GM18517 (cell line): ENCODE measurements at regions not wholly inside any gene's neighbourhood (a gene's known extent, or its start where the extent isn't known, plus 50 kb on each side); places are given as distances from the start of the nearest gene placed in this dataset.
A peak's percentile ranks its signal among the peaks of the same experiment; 100 is the strongest.

ENCODE experiments used
- ATAC-seq: cut with Tn5 transposase; IDR thresholded peaks from one replicate; pipeline ENCODE4 v1.9.1; 2021; ENCODE audit warnings: mild to moderate bottlenecking, moderate library complexity; ENCODE audit not compliant: unreplicated experiment

DNA sequence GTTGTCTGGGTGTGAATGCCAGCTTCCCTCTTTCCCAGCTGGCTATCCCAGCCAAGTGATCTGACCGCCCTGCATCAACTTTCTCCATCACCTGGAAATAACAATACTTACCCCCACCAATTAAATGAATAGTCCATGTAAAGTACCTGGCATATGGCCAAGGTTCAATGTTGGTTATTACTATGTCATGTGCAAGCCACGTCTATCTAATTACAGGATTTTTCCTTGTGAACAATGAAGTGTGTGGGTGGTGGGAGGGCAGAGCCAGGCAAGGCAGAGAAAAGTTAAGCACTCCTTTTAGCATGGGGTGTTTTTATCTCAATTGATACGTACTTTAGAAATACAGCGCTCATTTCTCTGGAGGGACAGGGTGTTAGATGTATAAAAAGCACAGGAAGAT, 121.1 kb downstream of the NHLRC3 start:
- ATAC-seq, result no peak

DNA sequence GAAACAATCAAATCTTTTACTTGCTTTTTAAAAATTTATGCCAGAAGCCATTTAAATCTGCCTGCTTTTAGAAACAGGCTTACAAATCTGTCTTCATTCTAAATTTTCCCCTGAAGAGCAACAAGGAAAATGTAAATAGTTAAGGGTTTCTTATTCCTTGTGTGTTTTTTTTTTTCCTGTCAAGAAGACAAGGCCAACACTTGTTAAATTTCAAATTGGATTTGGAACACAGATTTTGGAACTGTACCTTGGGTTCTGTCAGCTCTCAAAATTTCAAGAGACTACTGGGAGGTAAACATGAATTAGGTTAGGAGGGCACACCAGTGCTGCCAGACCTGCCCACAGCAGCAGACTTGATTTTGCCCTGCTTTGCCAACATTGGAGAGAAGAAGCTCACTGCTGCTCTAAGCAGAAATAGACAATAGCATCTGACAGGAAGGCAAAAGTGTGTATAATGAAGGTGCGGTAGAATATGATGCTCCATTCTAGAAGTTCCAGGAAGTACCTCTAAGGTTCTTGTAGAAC, 121.7 kb downstream of the NHLRC3 start:
- no peak for ATAC-seq

DNA sequence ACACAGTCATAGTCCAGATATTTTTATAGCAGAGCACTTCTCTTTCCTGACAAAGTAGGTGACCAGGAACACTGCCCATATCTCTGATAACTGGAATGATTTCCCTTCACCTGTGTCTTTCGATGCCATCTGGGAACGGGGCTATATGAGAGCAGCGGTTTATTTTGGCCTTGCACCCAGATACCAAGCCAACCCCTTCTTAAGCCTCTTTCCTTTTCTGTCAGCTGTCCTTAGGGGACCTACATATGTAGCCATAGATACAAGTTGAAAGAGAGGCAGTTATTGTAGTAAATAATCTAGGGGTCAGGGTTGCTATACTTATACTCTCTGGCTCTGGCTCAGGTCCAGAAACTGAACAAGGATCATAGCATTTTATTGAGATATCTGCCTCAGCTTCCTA, 128.8 kb downstream of the NHLRC3 start:
- no peak for ATAC-seq

DNA sequence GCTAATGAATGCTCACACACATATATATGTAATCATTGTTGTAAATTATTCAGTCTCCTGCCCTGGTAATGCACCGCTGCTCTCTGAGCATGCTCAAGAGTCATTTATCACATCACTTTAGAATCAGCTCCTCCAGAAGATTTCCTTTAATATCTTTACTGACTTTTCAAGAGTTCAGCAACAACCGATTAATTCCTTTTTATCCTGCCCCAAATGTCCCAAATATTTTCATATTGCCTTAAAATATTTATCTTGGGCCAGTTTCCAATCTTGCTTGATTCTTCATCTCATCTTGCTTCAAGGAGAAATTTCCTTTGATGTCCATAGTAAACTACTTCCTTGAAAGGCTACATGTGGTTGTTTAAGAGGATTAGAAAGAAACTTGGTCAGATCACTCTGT, 132.5 kb downstream of the NHLRC3 start:
- ATAC-seq, result no peak

DNA sequence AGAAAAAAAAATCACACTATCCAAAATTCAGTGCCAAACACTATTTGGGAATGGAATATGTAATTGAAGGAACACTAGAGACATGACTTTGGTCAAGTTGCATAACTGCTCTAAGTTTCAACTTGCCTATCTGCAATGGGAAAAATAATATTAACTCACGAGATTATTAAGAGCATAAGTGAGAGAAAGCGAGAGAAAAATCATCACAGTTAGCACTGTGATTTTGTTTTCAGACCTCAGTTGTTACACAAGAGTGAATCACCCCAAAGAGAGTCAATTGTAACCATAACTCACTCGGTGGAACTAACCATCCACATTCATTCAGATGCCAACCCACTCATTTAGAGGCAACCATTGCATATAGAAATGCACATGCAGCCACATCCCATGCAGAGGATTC, 147.1 kb downstream of the NHLRC3 start:
- no peak for ATAC-seq

DNA sequence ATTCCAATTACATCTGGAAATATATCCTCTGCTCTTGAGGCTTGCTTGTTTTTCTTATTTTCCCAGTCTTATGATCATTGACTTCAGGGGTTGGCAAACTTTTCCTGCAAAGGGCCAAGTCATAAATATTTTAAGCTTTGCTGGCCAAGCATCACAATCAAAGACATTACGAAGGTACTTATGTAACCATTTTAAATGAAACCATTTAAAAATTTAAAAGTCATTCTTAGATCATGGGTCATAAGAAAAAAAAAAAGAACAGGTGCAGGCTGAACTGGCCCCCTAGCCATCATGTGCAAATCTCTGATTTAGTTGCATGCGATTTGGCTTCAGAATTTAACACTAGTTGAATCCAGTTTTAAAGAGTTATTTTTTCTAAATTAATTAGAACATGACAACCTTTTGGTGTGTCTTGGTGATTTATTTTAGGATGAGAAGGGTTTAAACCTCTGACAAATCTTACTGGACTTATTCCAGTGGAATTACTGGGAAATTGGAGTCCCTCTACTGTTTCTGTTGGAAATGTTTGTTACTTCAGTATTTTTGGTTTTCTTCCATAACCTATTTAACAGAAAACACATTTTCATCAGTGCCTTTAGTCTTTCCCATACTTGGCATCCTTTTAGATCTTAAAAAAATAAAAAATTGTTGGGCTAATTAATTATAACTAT, 148.1 kb downstream of the NHLRC3 start:
- ATAC-seq, result no peak

DNA sequence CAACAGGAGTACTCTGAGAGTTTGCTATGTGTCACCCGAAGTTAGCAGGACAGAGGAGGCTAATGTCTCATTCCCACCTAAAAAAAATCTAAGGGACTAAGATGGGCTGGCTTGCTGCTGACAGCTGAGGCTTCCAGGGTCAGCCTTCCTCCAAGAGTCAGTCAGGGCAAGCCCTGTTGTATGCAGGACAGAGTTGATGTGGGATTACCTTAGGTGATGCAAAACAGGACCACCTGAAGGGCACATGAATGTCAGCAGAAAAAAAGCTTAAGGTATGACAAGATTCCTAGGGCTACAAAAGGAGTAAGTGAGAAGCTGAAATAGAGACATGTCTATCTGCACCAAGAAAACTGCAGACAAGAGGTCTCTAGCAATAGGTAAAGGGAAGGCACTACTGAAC, 151.5 kb downstream of the NHLRC3 start:
- no peak for ATAC-seq

DNA sequence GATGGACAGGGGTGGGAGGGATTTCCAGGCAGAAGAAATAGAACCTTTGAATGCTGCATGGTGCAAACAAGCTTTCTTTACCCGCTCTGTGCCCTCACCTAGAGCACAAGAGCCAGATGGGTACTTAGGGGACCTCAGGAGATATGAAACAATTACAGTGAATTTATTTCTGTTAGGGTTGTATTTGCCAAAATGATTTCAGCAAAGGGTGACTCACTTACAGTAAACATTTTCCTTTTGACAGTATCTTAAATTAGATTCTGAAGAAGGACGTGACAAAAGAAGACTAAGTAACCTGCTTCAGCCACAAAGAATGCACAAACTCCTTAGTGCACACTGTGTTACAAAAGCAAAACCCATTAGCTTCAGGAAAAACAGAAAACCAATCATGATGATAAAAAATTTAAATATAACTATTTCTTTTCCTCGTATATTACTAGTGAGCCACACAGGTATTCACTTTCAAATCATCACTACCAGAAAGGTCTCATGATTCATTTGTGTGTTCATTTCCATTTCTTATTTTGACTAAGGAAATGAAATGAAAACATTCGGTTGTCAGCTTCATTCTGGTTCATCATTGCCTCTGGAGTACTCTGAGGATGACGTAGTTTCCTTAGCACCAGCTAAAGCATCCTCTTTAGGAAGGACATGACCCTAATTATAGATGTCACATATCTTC, 158.8 kb downstream of the NHLRC3 start:
- ATAC-seq, result peak; percentile 59

DNA sequence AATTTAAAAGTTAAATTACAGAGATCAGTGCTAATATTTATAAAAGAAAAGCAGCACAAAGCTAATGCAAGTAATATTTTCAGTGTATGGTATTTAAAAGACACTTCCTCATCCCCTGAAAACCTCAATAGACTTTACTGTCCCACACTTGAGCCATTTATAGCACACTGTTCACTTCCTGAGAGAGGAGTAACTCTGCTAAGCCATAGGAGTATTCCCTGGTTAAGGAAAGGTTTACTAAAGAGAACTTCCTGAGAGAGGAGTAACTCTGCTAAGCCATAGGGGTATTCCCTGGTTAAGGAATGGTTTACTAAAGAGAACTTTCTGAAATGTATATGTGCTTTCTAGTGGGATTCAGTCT, 159.4 kb downstream of the NHLRC3 start:
- peak; percentile 18 for ATAC-seq

DNA sequence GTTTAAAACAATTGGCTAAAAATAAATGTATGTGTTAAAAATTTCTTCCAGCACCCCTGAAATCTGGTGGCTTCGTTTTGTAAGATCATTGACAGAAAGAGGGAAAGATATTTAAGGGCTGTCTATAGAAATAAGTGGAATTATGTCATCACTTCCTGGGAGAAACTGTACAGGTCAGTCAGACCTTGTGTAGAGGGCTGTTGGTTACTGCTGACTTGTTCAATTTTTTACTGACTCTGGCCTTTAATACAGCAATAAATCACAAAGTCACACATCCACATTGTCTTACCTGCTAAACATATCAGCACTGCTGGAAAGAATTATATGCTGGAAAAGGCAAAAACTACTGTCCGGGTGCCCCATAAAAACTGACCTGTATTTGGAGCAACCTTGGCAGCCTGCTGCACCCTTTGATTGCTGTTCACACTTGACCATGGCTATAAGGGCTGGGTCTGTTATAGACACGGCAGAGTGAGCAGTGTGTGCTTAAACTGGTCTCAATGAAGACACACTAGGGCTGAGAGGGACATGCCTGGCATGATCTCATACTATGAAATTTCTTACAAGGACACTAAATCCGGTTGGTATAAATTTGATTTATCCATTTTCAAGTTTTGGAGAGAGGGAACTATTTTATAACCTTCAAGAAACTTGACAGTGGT, 162.1 kb downstream of the NHLRC3 start:
- ATAC-seq, result no peak

DNA sequence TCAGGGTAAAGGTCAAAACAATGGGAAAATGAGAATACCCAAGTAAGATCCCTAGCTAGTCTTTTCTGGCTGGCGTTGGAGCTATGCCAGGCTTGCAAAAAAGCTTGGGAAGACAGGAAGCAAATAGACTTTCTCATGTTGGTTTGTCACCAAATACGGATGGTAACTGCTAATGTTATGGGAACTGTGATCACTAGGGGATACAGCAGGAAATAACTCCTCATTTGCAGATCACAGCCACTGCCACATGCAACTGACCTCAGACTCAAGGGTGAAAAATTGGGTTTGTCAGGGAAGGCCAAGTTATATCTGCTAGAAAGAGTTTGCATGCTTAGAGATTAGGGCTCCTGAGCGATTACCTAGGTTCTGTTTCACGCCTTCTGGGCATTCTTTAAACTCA, 162.9 kb downstream of the NHLRC3 start:
- ATAC-seq, result no peak

DNA sequence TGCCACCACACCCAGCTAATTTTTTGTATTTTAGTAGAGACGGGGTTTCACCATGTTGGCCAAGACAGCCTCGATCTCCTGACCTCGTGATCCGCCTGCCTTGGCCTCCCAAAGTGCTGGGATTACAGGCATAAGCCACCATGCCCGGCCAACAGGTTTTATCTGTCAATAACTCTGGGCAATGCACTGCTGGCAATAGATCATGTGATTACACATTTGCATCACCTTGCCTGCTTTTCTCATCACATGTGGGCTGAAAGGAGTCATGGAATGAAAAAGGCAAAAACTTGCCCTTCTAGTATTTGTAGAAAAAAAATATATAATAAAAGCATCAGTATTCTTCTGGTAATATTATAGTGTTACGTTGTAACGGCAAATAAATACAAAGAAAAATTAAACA, 164.5 kb downstream of the NHLRC3 start:
- ATAC-seq, result no peak

DNA sequence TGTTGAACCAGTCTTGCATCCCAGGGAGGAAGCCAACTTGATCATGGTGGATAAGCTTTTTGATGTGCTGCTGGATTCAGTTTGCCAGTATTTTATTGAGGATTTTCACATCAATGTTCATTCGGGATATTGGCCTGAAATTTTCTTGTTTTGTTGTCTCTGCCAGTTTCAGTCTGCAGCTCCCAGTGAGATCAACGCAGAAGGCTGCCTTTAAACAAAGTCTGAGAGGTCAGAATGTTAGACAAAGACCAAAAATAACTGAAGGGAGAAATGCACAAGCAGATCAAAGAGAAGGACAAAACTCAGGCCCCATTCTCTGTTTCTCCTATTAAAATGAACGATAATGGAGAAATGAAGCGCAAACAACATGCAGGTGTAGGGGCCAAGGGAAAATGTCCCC, 170.4 kb downstream of the NHLRC3 start:
- ATAC-seq, result no peak

DNA sequence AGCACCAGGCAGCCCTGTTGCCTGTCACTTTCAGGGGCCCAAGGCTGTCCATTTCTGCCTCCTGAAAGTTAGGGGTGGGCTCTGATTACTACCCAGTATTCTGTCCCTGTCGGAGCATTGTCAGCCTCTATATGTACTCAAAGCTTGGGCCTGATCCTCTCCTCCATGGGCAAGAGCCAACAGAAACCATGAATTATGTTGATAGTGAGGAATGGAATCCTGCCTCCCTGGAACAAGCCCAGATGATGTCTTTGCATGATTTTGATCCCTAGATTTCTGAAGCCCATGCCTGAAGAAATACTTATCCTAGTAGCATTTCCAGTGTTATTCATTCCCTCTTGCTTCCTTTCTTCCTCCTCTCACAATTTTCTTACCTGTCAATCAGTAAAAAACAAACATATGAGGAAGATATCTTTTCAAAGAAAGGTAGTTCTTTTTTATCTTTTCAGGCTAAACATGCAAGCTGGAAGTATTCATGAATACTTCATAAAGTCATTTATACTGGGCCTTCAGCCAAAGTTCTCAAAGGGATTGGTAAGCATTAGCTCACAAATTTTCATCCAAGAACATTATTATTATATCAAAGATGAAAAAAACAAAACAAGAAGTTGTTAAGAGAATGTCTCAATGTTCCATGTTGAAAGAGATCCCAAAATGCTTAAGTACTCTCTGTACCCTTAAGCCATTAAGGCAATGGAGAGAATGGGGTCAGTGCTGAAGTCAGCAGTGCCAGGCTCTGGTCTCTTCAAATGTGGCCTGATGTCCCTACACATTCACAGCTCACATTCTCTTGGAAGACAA, 171.7 kb downstream of the NHLRC3 start:
- ATAC-seq, result no peak

DNA sequence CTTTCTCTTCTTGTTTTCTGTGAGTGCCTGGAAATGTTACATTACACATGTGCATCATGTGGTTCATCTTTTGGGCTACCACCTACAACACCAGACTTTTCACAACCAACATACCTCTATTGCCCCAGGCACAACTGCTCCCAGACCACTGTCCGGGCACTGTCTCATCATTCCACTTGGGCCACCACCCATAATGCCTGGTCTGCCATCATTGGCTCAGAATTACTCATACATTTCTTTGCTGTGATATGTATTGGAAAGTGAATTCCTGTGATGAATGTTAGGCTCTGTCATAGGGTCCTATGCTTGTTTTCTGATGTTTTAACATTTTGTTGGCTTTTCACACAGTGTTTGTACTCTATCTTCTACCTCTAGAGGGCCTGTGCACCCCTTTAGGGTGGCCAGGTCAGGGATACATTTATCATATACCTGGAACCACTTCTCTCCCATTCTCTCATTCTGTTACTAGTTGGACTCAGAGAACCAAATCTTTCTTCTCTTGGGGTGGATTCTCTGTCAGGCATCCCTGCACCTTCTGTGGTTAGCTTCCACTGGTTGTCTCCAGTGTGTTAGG, 172.8 kb downstream of the NHLRC3 start:
- no peak for ATAC-seq

DNA sequence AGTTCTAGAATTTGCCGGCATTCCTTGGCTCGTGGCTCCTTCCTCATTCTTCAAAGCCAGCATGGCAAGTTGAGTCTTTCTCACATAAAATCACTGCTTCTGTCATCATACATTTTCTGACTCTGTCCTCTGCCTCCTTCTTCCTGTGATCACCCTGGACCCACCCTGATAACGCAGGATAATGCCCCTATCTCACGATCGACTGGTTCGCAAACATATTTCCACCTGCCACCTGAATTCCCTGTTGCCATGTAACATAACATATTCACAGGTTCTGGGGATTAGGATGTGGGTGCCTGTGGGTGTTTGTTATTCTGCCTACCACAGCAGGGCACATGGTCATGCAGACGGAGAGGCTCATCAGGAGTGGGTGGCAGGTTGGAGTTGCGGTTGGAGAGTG, 177.7 kb downstream of the NHLRC3 start:
- ATAC-seq, result no peak

DNA sequence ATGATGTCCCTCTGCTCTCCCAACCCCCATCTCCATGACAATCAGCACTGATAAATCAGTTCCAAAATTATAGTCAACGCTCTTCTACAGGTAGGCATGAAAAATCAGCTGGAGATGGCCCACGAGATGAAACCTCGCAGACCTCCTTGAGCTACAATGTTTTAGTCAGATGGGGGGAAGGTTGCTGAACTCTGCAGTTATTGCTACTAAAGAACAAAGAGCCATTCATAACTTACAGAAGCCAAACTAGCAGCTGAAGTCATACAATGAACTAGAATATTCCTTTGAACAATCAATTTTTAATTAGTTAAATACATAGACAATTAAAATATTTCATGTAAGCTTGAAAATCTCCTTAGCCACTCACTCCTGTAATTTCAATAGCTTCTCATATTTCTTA, 179.2 kb downstream of the NHLRC3 start:
- no peak for ATAC-seq

DNA sequence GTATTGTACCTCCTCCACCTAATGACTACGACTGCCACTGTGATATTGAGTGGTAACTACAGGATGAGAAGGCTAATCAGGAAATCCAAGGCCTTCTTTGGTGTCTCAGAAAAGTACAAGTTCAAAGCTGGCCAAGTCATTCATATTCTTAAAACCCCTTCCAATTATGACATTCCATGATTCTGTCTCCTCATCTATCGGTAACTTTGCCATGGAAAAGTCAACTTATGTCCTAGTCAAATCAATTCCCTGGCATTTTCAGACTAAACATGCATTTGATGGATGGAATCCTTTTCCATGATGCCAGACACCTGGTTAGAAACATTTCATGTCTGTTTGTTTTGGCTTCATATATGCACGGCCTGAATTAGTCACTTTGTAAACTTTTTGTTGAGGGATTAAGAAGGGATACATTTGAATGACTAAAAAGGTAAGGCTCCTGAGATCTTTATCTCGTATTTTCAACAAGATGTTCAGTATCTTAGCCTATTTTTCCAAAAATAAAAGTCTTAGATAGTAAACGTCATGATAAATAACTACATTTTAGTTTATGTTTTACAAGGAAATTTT, 186.5 kb downstream of the NHLRC3 start:
- no peak for ATAC-seq

DNA sequence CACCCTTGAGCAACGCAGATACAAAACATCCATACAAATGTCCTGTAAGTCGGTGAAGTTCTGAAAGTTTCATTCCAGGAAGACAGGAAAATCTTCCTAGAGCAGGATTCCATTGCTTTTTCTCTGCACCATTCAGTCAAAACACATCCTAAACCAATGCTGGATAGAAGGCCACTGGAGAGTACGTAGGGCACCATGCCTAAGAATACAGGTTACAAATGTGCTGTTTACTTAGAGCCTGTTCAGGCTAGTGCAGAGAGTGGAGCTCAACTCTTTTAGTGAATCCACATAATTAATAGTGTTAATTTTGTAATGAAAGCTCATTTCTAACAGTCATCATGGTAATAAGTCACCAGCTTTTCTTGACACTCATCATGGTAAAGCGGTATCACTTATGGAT, 187.6 kb downstream of the NHLRC3 start:
- ATAC-seq, result no peak

DNA sequence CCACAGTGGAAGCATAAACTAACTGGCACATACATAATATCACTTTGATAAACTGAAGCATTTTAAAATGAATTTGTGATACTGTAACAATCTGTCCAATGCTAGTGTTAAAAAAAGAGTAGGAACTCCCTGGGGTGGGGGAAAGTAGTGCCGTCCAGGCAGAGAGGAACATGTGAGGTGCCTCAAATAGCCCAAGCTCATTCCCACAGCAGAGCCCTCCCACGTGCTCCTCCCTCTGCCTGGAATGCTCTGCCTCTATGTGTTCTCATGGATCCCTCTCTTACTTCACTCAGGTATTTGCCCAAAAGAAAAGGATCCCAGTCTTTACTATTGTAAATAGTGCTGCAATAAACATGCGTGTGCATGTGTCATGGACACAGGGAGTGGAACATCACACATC, 188.1 kb downstream of the NHLRC3 start:
- ATAC-seq, result no peak
